ENCODE measurements at regions not wholly inside any gene's neighbourhood (a gene's known extent, or its start where the extent isn't known, plus 50 kb on each side); places are given as distances from the start of the nearest gene placed in this dataset.

- Histone ChIP-seq H3K27ac (ENCODE audit: low read length) (no peak overlapping the region), H3K27me3 (ENCODE audit: control insufficient read depth, insufficient read depth, low read length) (no peaks in the 10 kb centered on the region), H3K9me3 (ENCODE audit: control insufficient read depth, insufficient read depth, low read depth, low read length) (no peaks in the 10 kb centered on the region), H3K36me3 (ENCODE audit: control insufficient read depth, insufficient read depth, low read length) (no peaks in the 10 kb centered on the region), H3K4me1 (ENCODE audit: control insufficient read depth, insufficient read depth, low read length) (no peaks in the 10 kb centered on the region), H3K4me3 (ENCODE audit: low read depth in 2 of 2, low read length in 2 of 2) (no peak overlapping the region)
- CTCF ChIA-PET, result no interaction called here
- in situ Hi-C loops (cut with HindIII; ENCODE audit: low pct_unique_long_range_greater_than_20kb, low sequenced_read_pairs) (no loop called here), intact Hi-C loops (cut with micrococcal nuclease; ENCODE audit: unreplicated experiment) (no loop called here)
- ATAC-seq, result no peak
- BruUV-seq (replicated peaks), result no TSS peak
- POLR2A ChIA-PET, result no interaction called here
- DNase-seq (ENCODE audit: low read depth, low spot score), result no peak
- TF ChIP-seq, protein P1, sequence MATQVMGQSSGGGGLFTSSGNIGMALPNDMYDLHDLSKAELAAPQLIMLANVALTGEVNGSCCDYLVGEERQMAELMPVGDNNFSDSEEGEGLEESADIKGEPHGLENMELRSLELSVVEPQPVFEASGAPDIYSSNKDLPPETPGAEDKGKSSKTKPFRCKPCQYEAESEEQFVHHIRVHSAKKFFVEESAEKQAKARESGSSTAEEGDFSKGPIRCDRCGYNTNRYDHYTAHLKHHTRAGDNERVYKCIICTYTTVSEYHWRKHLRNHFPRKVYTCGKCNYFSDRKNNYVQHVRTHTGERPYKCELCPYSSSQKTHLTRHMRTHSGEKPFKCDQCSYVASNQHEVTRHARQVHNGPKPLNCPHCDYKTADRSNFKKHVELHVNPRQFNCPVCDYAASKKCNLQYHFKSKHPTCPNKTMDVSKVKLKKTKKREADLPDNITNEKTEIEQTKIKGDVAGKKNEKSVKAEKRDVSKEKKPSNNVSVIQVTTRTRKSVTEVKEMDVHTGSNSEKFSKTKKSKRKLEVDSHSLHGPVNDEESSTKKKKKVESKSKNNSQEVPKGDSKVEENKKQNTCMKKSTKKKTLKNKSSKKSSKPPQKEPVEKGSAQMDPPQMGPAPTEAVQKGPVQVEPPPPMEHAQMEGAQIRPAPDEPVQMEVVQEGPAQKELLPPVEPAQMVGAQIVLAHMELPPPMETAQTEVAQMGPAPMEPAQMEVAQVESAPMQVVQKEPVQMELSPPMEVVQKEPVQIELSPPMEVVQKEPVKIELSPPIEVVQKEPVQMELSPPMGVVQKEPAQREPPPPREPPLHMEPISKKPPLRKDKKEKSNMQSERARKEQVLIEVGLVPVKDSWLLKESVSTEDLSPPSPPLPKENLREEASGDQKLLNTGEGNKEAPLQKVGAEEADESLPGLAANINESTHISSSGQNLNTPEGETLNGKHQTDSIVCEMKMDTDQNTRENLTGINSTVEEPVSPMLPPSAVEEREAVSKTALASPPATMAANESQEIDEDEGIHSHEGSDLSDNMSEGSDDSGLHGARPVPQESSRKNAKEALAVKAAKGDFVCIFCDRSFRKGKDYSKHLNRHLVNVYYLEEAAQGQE (IDR thresholded peaks at IDR 0.05; ENCODE audit: insufficient read depth in 1 of 2, low read depth in 2 of 2, low read length in 1 of 2), result no peak
- TF ChIP-seq, protein P2, sequence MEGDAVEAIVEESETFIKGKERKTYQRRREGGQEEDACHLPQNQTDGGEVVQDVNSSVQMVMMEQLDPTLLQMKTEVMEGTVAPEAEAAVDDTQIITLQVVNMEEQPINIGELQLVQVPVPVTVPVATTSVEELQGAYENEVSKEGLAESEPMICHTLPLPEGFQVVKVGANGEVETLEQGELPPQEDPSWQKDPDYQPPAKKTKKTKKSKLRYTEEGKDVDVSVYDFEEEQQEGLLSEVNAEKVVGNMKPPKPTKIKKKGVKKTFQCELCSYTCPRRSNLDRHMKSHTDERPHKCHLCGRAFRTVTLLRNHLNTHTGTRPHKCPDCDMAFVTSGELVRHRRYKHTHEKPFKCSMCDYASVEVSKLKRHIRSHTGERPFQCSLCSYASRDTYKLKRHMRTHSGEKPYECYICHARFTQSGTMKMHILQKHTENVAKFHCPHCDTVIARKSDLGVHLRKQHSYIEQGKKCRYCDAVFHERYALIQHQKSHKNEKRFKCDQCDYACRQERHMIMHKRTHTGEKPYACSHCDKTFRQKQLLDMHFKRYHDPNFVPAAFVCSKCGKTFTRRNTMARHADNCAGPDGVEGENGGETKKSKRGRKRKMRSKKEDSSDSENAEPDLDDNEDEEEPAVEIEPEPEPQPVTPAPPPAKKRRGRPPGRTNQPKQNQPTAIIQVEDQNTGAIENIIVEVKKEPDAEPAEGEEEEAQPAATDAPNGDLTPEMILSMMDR (IDR thresholded peaks at IDR 0.05), result no peak
- TF ChIP-seq SIN3A (IDR thresholded peaks at IDR 0.05; ENCODE audit: borderline replicate concordance, insufficient read depth, low read depth, low read length) (no peak), TCF7L2 (IDR thresholded peaks at IDR 0.05; ENCODE audit: low read depth, low read length) (no peak), POLR2AphosphoS5 (IDR thresholded peaks at IDR 0.05; ENCODE audit: low read depth, low read length) (no peak)
Observed at GRCh38 chr14:86513056-86513455, 983.1 kb downstream of the FLRT2 start.

DNA sequence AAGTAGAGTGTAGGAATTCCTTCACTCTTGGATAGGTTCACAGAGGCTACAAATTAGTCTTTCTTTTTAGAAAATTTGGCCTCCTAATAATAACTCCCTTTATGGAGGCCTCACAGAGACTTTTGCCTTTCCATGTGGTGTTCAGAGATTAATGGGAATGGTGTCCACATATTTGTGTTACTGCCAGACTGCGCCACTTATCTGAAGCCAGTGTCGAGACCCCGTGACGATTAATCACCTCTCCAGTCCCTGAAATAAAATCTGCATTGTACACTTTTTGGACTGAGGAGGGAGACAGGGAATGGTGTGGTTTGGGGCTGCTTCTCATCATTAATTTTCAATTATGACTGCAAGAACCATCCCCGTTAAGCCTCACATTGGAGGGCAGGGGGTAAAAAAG is 980.5 kb downstream of the FLRT2 start:
- CTCF ChIA-PET, result no interaction called here
- TF ChIP-seq TCF7L2 (IDR thresholded peaks at IDR 0.05; ENCODE audit: low read depth, low read length) (no peak), SIN3A (IDR thresholded peaks at IDR 0.05; ENCODE audit: borderline replicate concordance, insufficient read depth, low read depth, low read length) (no peak), POLR2AphosphoS5 (IDR thresholded peaks at IDR 0.05; ENCODE audit: low read depth, low read length) (no peak)
- TF ChIP-seq, protein P2 (IDR thresholded peaks at IDR 0.05), result no peak
- TF ChIP-seq, protein P1 (IDR thresholded peaks at IDR 0.05; ENCODE audit: insufficient read depth in 1 of 2, low read depth in 2 of 2, low read length in 1 of 2), result no peak
- no peak for DNase-seq (ENCODE audit: low read depth, low spot score)
- no peak overlapping the region for H3K27ac ChIP-seq (ENCODE audit: low read length)
- H3K36me3 ChIP-seq (ENCODE audit: control insufficient read depth, insufficient read depth, low read length), result no peaks in the 10 kb centered on the region
- intact Hi-C loops (cut with micrococcal nuclease; ENCODE audit: unreplicated experiment), result no loop called here
- no peaks in the 10 kb centered on the region for H3K27me3 ChIP-seq (ENCODE audit: control insufficient read depth, insufficient read depth, low read length)
- in situ Hi-C loops (cut with HindIII; ENCODE audit: low pct_unique_long_range_greater_than_20kb, low sequenced_read_pairs), result no loop called here
- no peaks in the 10 kb centered on the region for H3K4me1 ChIP-seq (ENCODE audit: control insufficient read depth, insufficient read depth, low read length)
- POLR2A ChIA-PET, result no interaction called here
- no peak for ATAC-seq
- BruUV-seq (replicated peaks), result no TSS peak
- no peak overlapping the region for H3K4me3 ChIP-seq (ENCODE audit: low read depth in 2 of 2, low read length in 2 of 2)
- no peaks in the 10 kb centered on the region for H3K9me3 ChIP-seq (ENCODE audit: control insufficient read depth, insufficient read depth, low read depth, low read length)

All from Panc1 (cell line).